Trophoblast cell (in vitro differentiated cells and primary cell): ENCODE measurements at regions not wholly inside any gene's neighbourhood (a gene's known extent, or its start where the extent isn't known, plus 50 kb on each side); places are given as distances from the start of the nearest gene placed in this dataset.

Experiments used
- DNase-seq, 2 donors: peaks; one replicate each; pipeline ENCODE4 v3.0.0-alpha.2; 2016
- H2AFZ ChIP-seq: 2 replicates; pipeline ENCODE4 v1.6.1; 2013; ENCODE audit warnings: low read length, moderate library complexity, mild to moderate bottlenecking; ENCODE audit not compliant: insufficient read depth, poor library complexity
- H2AK5ac ChIP-seq: 2 replicates; pipeline ENCODE4 v1.6.1; 2013; ENCODE audit warnings: mild to moderate bottlenecking, low read length
- H2BK120ac ChIP-seq: 2 replicates; pipeline ENCODE4 v1.6.1; 2013; ENCODE audit warnings: low read length, mild to moderate bottlenecking, moderate library complexity; ENCODE audit not compliant: insufficient read depth, poor library complexity
- H2BK12ac ChIP-seq: 2 replicates; pipeline ENCODE4 v1.6.1; 2013; ENCODE audit warnings: mild to moderate bottlenecking, low read length, moderate library complexity
- H2BK5ac ChIP-seq: 2 replicates; pipeline ENCODE4 v1.6.1; 2013; ENCODE audit warnings: low read length, low read depth, moderate library complexity, mild to moderate bottlenecking; ENCODE audit not compliant: poor library complexity
- H3K14ac ChIP-seq: 2 replicates; pipeline ENCODE4 v1.6.1; 2013; ENCODE audit warnings: mild to moderate bottlenecking, low read length
- H3K18ac ChIP-seq: 2 replicates; pipeline ENCODE4 v1.6.1; 2013; ENCODE audit warnings: mild to moderate bottlenecking, low read length
- H3K23ac ChIP-seq: 2 replicates; pipeline ENCODE4 v1.6.1; 2013; ENCODE audit warnings: low read length
- H3K27ac ChIP-seq: 2 replicates; pipeline ENCODE4 v1.5.1; 2013; ENCODE audit warnings: low read depth, mild to moderate bottlenecking, inconsistent platforms, low read length, moderate library complexity
- H3K27me3 ChIP-seq: 2 replicates; pipeline ENCODE4 v1.6.1; 2013; ENCODE audit warnings: inconsistent platforms, mild to moderate bottlenecking, low read length, moderate library complexity; ENCODE audit not compliant: insufficient read depth
- H3K36me3 ChIP-seq, 2 experiments: 1 replicate in 1 of 2; 2 replicates in 1 of 2; pipeline ENCODE4 v1.6.1; 2013; ENCODE audit warnings: low read length in 2 of 2, mild to moderate bottlenecking in 2 of 2, moderate library complexity in 1 of 2; ENCODE audit not compliant: insufficient read depth in 2 of 2, control insufficient read depth in 1 of 2
- H3K4ac ChIP-seq: 2 replicates; pipeline ENCODE4 v1.6.1; 2013; ENCODE audit warnings: low read depth, mild to moderate bottlenecking, low read length, moderate library complexity
- H3K4me1 ChIP-seq, 2 experiments: 1 replicate in 1 of 2; 2 replicates in 1 of 2; pipeline ENCODE4 v1.6.1; 2013; ENCODE audit warnings: low read length in 2 of 2, mild to moderate bottlenecking in 2 of 2, moderate library complexity in 1 of 2; ENCODE audit not compliant: insufficient read depth in 2 of 2, control insufficient read depth in 1 of 2
- H3K4me2 ChIP-seq: 2 replicates; pipeline ENCODE4 v1.6.1; 2013; ENCODE audit warnings: inconsistent platforms, mild to moderate bottlenecking, low read length, moderate library complexity
- H3K4me3 ChIP-seq: 2 replicates; pipeline ENCODE4 v1.5.1; 2013; ENCODE audit warnings: mild to moderate bottlenecking, low read depth, low read length, inconsistent platforms
- H3K79me1 ChIP-seq: one replicate; pipeline ENCODE4 v1.6.1; 2013; ENCODE audit warnings: low read length
- H3K79me2 ChIP-seq: 2 replicates; pipeline ENCODE4 v1.6.1; 2013; ENCODE audit warnings: low read length, mild to moderate bottlenecking; ENCODE audit not compliant: control insufficient read depth, insufficient read depth, poor library complexity
- H3K9ac ChIP-seq: 2 replicates; pipeline ENCODE4 v1.6.1; 2013; ENCODE audit warnings: mild to moderate bottlenecking, low read length
- H3K9me3 ChIP-seq: 2 replicates; pipeline ENCODE4 v1.6.1; 2013; ENCODE audit warnings: low read depth, mild to moderate bottlenecking, control low read depth, inconsistent platforms, low read length; ENCODE audit not compliant: insufficient read depth
- H4K12ac ChIP-seq: 2 replicates; pipeline ENCODE4 v1.6.1; 2013; ENCODE audit warnings: low read depth, mild to moderate bottlenecking, low read length, moderate library complexity
- H4K8ac ChIP-seq: 2 replicates; pipeline ENCODE4 v1.6.1; 2013; ENCODE audit warnings: low read depth, mild to moderate bottlenecking, low read length, moderate library complexity
- H4K91ac ChIP-seq: one replicate; pipeline ENCODE4 v1.6.1; 2013; ENCODE audit warnings: low read depth, mild to moderate bottlenecking, low read length, moderate library complexity
- WGBS: extraction: QIAGEN DNeasy Blood & Tissue Kit; methylation state at CpG from one replicate; pipeline ENCODE4 v1.1.7; 2013; ENCODE audit warnings: missing lambda C conversion rate; ENCODE audit not compliant: insufficient read length, insufficient coverage; ENCODE audit errors: extremely low coverage; 5-methylcytosine and 5-hydroxymethylcytosine counted together

GRCh38 chr3:24545887-24546286 lies 51.2 kb upstream of the THRB start:
- Histone ChIP-seq H3K27me3 (no peaks in the 10 kb centered on the region), H3K4me2 (no peak overlapping the region), H2AFZ (no peak overlapping the region), H4K91ac (no peak overlapping the region), H3K9ac (no peak overlapping the region), H4K12ac (no peak overlapping the region), H3K27ac (no peak overlapping the region), H2AK5ac (no peak overlapping the region), H3K4me3 (no peak overlapping the region), H2BK120ac (no peak overlapping the region), H3K4me1 (no peaks in the 10 kb centered on the region), H3K18ac (no peak overlapping the region), H3K4ac (no peak overlapping the region), H3K14ac (no peak overlapping the region), H3K9me3 (no peaks in the 10 kb centered on the region), H3K36me3 (no peaks in the 10 kb centered on the region), H2BK12ac (no peak overlapping the region), H3K79me1 (no peaks in the 10 kb centered on the region), H4K8ac (no peak overlapping the region), H3K79me2 (no peaks in the 10 kb centered on the region), H3K23ac (no peak overlapping the region), H2BK5ac (no peak overlapping the region)
- DNase-seq = no peak
- no CpG with 5 or more reads among the region's 3 CpGs for WGBS

GRCh38 chr3:24548278-24548677 lies 53.6 kb upstream of the THRB start:
- Histone ChIP-seq H4K91ac (no peak overlapping the region), H2BK120ac (no peak overlapping the region), H3K4ac (no peak overlapping the region), H3K79me2 (no peaks in the 10 kb centered on the region), H4K12ac (no peak overlapping the region), H3K36me3 (no peaks in the 10 kb centered on the region), H3K4me2 (no peak overlapping the region), H2AFZ (no peak overlapping the region), H4K8ac (no peak overlapping the region), H3K9me3 (no peaks in the 10 kb centered on the region), H2BK12ac (no peak overlapping the region), H2AK5ac (no peak overlapping the region), H3K23ac (no peak overlapping the region), H3K14ac (no peak overlapping the region), H3K27me3 (no peaks in the 10 kb centered on the region), H3K9ac (no peak overlapping the region), H3K79me1 (no peaks in the 10 kb centered on the region), H3K27ac (no peak overlapping the region), H3K4me3 (no peak overlapping the region), H2BK5ac (no peak overlapping the region), H3K4me1 (no peaks in the 10 kb centered on the region), H3K18ac (no peak overlapping the region)
- no CpG with 5 or more reads among the region's 2 CpGs for WGBS
- no peak for DNase-seq

GRCh38 chr3:24550588-24550987 lies 55.9 kb upstream of the THRB start:
- no peaks in the 10 kb centered on the region for H3K79me1 ChIP-seq
- no peak overlapping the region for H4K91ac ChIP-seq
- H3K79me2 ChIP-seq = no peaks in the 10 kb centered on the region
- H3K4ac ChIP-seq = no peak overlapping the region
- WGBS = no CpG with 5 or more reads among the region's 1 CpG
- peak in 1 of 2 donors; percentile 24 for DNase-seq
- no peak overlapping the region for H3K18ac ChIP-seq
- H4K8ac ChIP-seq = no peak overlapping the region
- H3K9ac ChIP-seq = no peak overlapping the region
- H3K14ac ChIP-seq = no peak overlapping the region
- no peak overlapping the region for H2BK120ac ChIP-seq
- H3K4me3 ChIP-seq = no peak overlapping the region
- no peak overlapping the region for H3K4me2 ChIP-seq
- H3K27me3 ChIP-seq = no peaks in the 10 kb centered on the region
- no peak overlapping the region for H4K12ac ChIP-seq
- no peak overlapping the region for H2AFZ ChIP-seq
- no peaks in the 10 kb centered on the region for H3K9me3 ChIP-seq
- H2BK12ac ChIP-seq = no peak overlapping the region
- no peak overlapping the region for H2AK5ac ChIP-seq
- H3K27ac ChIP-seq = no peak overlapping the region
- H2BK5ac ChIP-seq = no peak overlapping the region
- no peak overlapping the region for H3K23ac ChIP-seq
- H3K4me1 ChIP-seq = no peaks in the 10 kb centered on the region
- no peaks in the 10 kb centered on the region for H3K36me3 ChIP-seq

DNA sequence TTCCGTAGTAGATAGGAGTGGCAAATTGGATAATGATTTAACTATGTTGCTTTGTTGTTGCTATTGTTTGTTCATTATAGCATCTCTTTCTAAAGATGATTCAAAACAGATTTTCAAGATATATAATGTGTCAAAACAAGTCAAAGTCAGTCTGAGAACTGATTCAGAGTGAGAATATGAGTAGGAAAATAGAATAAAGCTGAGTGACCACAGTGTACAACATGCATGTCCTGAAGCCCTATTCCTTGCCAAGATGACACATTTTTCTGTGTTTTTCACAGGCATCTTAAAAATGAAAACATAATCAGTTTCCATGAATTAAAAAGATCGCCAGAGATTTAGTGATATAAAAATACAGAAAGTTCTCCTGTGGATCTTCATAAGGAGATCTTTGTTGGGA lies 57.0 kb upstream of the THRB start:
- H3K23ac ChIP-seq = no peak overlapping the region
- peaks cover 0 to 3% of the 10 kb centered on the region in 2 experiments for H3K4me1 ChIP-seq
- no peaks in the 10 kb centered on the region for H3K9me3 ChIP-seq
- no CpG with 5 or more reads among the region's 2 CpGs for WGBS
- no peak overlapping the region for H3K4me3 ChIP-seq
- H3K4me2 ChIP-seq = no peak overlapping the region
- H3K27me3 ChIP-seq = no peaks in the 10 kb centered on the region
- no peak for DNase-seq
- H3K79me2 ChIP-seq = no peaks in the 10 kb centered on the region
- H4K91ac ChIP-seq = no peak overlapping the region
- H2AFZ ChIP-seq = no peak overlapping the region
- H3K18ac ChIP-seq = no peak overlapping the region
- no peaks in the 10 kb centered on the region for H3K36me3 ChIP-seq
- no peak overlapping the region for H3K14ac ChIP-seq
- no peak overlapping the region for H2AK5ac ChIP-seq
- no peaks in the 10 kb centered on the region for H3K79me1 ChIP-seq
- H2BK12ac ChIP-seq = no peak overlapping the region
- no peak overlapping the region for H2BK5ac ChIP-seq
- H4K8ac ChIP-seq = no peak overlapping the region
- H4K12ac ChIP-seq = no peak overlapping the region
- H3K9ac ChIP-seq = no peak overlapping the region
- H3K4ac ChIP-seq = no peak overlapping the region
- H3K27ac ChIP-seq = no peak overlapping the region
- no peak overlapping the region for H2BK120ac ChIP-seq
